Stimulated activated naive CD8-positive, alpha-beta T cell treated with anti-CD3 and anti-CD28 coated beads, Interleukin-15, Interleukin-2, amounts not matched to agents 100 U/mL and 50 U/mL, for 24 hours (primary cell): ENCODE measurements at regions not wholly inside any gene's neighbourhood (a gene's known extent, or its start where the extent isn't known, plus 50 kb on each side); places are given as distances from the start of the nearest gene placed in this dataset.

Source experiments
- ATAC-seq: fragments of 150-1000 bp; cut with Tn5 transposase; one replicate; pipeline ENCODE4 v1.10.0; 2021
- DNase-seq: peaks from one replicate; pipeline ENCODE4 v3.0.0; 2021

GRCh38 chr11:19560156-19560555 lies 152.5 kb upstream of the NAV2 start:
- ATAC-seq (no peak), DNase-seq (no peak)

- DNase-seq = no peak
- no peak for ATAC-seq
Observed at GRCh38 chr11:19559746-19560145, 152.9 kb upstream of the NAV2 start.

GRCh38 chr11:19558189-19558986 lies 154.2 kb upstream of the NAV2 start:
- ATAC-seq (no peak), DNase-seq (no peak)

GRCh38 chr11:19557720-19558140 lies 154.9 kb upstream of the NAV2 start:
- ATAC-seq (no peak), DNase-seq (peak; percentile 82)

- ATAC-seq = no peak
- DNase-seq = no peak
Observed at GRCh38 chr11:19557185-19557584, 155.5 kb upstream of the NAV2 start.

GRCh38 chr11:19555266-19555665 lies 157.4 kb upstream of the NAV2 start:
- no peak for DNase-seq
- ATAC-seq = no peak

- DNase-seq (peak; percentile 84), ATAC-seq (peak; percentile 53)
Observed at GRCh38 chr11:19553683-19554333, 158.8 kb upstream of the NAV2 start.

- ATAC-seq (no peak), DNase-seq (no peak)
Observed at GRCh38 chr11:19552656-19553260, 159.9 kb upstream of the NAV2 start.

- no peak for ATAC-seq
- no peak for DNase-seq
Observed at GRCh38 chr11:19552161-19552560, 160.5 kb upstream of the NAV2 start.

- DNase-seq = no peak
- no peak for ATAC-seq
Observed at GRCh38 chr11:19551457-19551856, 161.2 kb upstream of the NAV2 start.

GRCh38 chr11:19547044-19547443 lies 165.6 kb upstream of the NAV2 start:
- ATAC-seq = no peak
- no peak for DNase-seq

GRCh38 chr11:19546325-19546724 lies 166.3 kb upstream of the NAV2 start:
- DNase-seq = no peak
- ATAC-seq = no peak

GRCh38 chr11:19541521-19542049 lies 171.1 kb upstream of the NAV2 start:
- DNase-seq = no peak
- no peak for ATAC-seq

- ATAC-seq = no peak
- DNase-seq = no peak
Observed at GRCh38 chr11:19539861-19540260, 172.8 kb upstream of the NAV2 start.

- DNase-seq (no peak), ATAC-seq (no peak)
Observed at GRCh38 chr11:19537803-19538453, 174.7 kb upstream of the NAV2 start.

- DNase-seq (no peak), ATAC-seq (no peak)
Observed at GRCh38 chr11:19536131-19536530, 176.5 kb upstream of the NAV2 start.

GRCh38 chr11:19530505-19530904 lies 182.1 kb upstream of the NAV2 start:
- no peak for DNase-seq
- ATAC-seq = no peak

- DNase-seq = no peak
- no peak for ATAC-seq
Observed at GRCh38 chr11:19526119-19526518, 186.5 kb upstream of the NAV2 start.

- ATAC-seq (no peak), DNase-seq (no peak)
Observed at GRCh38 chr11:19525714-19526113, 186.9 kb upstream of the NAV2 start.

GRCh38 chr11:19525276-19525675 lies 187.4 kb upstream of the NAV2 start:
- DNase-seq = no peak
- no peak for ATAC-seq

GRCh38 chr11:19524171-19524671 lies 188.4 kb upstream of the NAV2 start:
- DNase-seq (no peak), ATAC-seq (no peak)

GRCh38 chr11:19520681-19521080 lies 192.0 kb upstream of the NAV2 start:
- DNase-seq = no peak
- ATAC-seq = no peak
